Gastrocnemius medialis (tissue), 4 donors: ENCODE measurements at regions not wholly inside any gene's neighbourhood (a gene's known extent, or its start where the extent isn't known, plus 50 kb on each side); places are given as distances from the start of the nearest gene placed in this dataset.

Experiments used
- ATAC-seq, 2 donors: fragments of 150-250 bp; one replicate each; pipeline ENCODE4 v1.9.1; 2016
- DNase-seq, 2 donors: peaks; one replicate each; pipeline ENCODE4 v3.0.0-alpha.2; 2019
- H3K27ac ChIP-seq, 4 donors: fragments of 200-600 bp; sonication (generic); 1 replicate in 1 of 4; 2 replicates in 3 of 4; pipeline ENCODE4 v1.5.1; 2016 to 2018; ENCODE audit warnings: mild to moderate bottlenecking in 2 of 4, moderate library complexity in 1 of 4
- H3K27me3 ChIP-seq, 3 donors: fragments of 200-600 bp; sonication (generic) in 2 of 3; 1 replicate in 1 of 3; 2 replicates in 2 of 3; pipeline versions ENCODE4 v1.5.1 to v1.6.0; 2016 to 2019; ENCODE audit warnings: mild to moderate bottlenecking in 1 of 3, moderate library complexity in 1 of 3
- H3K36me3 ChIP-seq, 2 donors: fragments of 200-600 bp; sonication (generic) in 1 of 2; one replicate each; pipeline ENCODE4 v1.5.1; 2017 to 2018
- H3K4me1 ChIP-seq, 2 donors: fragments of 200-600 bp; sonication (generic) in 1 of 2; one replicate each; pipeline ENCODE4 v1.5.1; 2016 to 2017; ENCODE audit warnings: mild to moderate bottlenecking in 2 of 2
- H3K4me3 ChIP-seq, 4 donors: fragments of 200-600 bp; sonication (generic) in 3 of 4; 1 replicate in 1 of 4; 2 replicates in 3 of 4; pipeline ENCODE4 v1.5.1; 2016 to 2019; ENCODE audit warnings: mild to moderate bottlenecking in 2 of 4
- H3K9me3 ChIP-seq, 3 donors: fragments of 200-600 bp; sonication (generic) in 2 of 3; 1 replicate in 1 of 3; 2 replicates in 2 of 3; pipeline ENCODE4 v1.5.1; 2016 to 2019
- POLR2A ChIP-seq, 2 donors: fragments of 450-650 bp; IDR thresholded peaks; one replicate each; pipeline ENCODE4 v1.6.1; 2017; ENCODE audit warnings: antibody characterized with exemption in 2 of 2, mild to moderate bottlenecking in 2 of 2, moderate library complexity in 2 of 2
- in situ Hi-C, 4 donors: fragments of 200-750 bp; cut with MboI; loops; one replicate each; pipeline versions ENCODE4 v1.15.0 to v1.8.0; 2017; ENCODE audit warnings: low sequenced_read_pairs in 4 of 4
- intact Hi-C: fragments of 100-400 bp; cut with DNase I; formaldehyde crosslinking; loops from one replicate; pipeline ENCODE4 v1.15.1; 2023; ENCODE audit warnings: low total_unique reads
- TF ChIP-seq, protein P1 (sequence below), 5 experiments: fragments of 450-650 bp in 3 of 5; fragments of 200-600 bp in 2 of 5; sonication (generic) in 2 of 5; IDR thresholded peaks in 4 of 5; conservative IDR thresholded peaks in 1 of 5; 1 replicate in 4 of 5; 2 replicates in 1 of 5; pipeline ENCODE4 v1.5.1; 2016 to 2019; ENCODE audit warnings: antibody characterized with exemption in 5 of 5, mild to moderate bottlenecking in 3 of 5, moderate library complexity in 3 of 5

DNA sequence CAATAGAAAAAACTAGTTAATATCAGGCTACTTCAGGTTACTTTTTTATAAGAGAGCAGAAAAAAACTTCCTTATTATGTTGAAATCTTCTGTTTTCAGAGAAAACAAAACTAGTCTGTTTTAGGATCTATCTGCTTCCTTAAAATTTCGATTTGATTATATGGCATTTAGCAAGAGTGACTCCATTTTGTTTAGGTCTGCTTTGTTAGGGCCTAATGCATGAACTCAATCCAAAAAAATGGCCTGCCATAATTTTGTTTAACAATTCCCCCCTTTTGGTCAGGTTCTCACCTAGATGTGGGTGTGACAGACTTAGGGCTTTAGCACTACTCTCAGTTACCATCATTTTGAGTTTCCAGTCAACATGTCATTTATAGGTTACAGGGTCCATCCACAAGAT, 89.8 kb upstream of the GNG12 start:
- H3K4me1 ChIP-seq, result no peaks in the 10 kb centered on the region
- DNase-seq (no peak), ATAC-seq (no peak)
- in situ Hi-C loops, result loop anchor here in 1 of 4 donors (10.0 kb wide), 1 partner anchor 58 kb away; no protein-coding TSS in a partner anchor
- H3K27ac ChIP-seq, result no peak overlapping the region
- H3K9me3 ChIP-seq, result no peaks in the 10 kb centered on the region
- no peak overlapping the region for H3K4me3 ChIP-seq
- TF ChIP-seq POLR2A (IDR thresholded peaks at IDR 0.05), result no peak
- TF ChIP-seq, protein P1, sequence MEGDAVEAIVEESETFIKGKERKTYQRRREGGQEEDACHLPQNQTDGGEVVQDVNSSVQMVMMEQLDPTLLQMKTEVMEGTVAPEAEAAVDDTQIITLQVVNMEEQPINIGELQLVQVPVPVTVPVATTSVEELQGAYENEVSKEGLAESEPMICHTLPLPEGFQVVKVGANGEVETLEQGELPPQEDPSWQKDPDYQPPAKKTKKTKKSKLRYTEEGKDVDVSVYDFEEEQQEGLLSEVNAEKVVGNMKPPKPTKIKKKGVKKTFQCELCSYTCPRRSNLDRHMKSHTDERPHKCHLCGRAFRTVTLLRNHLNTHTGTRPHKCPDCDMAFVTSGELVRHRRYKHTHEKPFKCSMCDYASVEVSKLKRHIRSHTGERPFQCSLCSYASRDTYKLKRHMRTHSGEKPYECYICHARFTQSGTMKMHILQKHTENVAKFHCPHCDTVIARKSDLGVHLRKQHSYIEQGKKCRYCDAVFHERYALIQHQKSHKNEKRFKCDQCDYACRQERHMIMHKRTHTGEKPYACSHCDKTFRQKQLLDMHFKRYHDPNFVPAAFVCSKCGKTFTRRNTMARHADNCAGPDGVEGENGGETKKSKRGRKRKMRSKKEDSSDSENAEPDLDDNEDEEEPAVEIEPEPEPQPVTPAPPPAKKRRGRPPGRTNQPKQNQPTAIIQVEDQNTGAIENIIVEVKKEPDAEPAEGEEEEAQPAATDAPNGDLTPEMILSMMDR (IDR thresholded peaks at IDR 0.05 in 4 of 5, conservative IDR thresholded peaks at IDR 0.05 in 1 of 5), result no peak
- intact Hi-C loops, result no loop called here
- H3K27me3 ChIP-seq, result no peaks in the 10 kb centered on the region
- no peaks in the 10 kb centered on the region for H3K36me3 ChIP-seq

DNA sequence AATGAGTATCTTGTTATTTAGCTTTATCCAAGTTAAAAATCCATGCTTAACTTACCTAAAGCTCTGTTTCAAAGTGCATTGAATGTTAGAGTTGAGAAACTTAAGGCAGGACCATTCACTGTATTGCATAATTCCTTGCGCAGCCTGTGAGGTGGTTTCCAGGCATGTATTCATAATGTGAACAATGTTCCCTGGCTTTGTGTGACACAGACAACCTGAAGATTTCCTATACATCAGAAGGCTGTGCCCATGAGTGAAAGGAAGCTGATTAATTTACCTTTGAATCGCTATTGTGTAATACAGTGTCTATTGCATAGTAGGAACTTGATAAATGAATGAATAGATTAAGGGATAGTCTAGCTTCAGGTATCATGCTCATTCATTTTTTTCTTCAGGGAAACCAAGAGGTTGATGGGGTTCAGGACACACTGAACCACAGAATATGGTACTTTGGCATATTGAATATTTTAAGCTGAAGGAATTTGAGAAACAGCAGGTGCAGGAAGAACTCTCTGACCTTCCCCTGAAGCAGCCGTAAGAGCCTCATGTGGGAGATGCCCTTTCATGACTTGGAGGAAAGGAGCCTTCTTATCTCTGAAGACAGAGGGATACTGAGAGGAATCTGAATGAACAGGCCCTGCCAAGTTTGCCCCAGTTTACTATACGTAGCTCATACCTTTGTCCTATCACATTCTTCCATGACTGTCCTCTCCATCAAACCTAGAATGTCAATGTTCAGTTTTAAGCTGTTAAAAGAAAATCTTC, 88.6 kb upstream of the GNG12 start:
- Histone ChIP-seq H3K27ac (no peak overlapping the region), H3K4me1 (no peaks in the 10 kb centered on the region), H3K4me3 (no peak overlapping the region), H3K27me3 (no peaks in the 10 kb centered on the region), H3K36me3 (no peaks in the 10 kb centered on the region), H3K9me3 (no peaks in the 10 kb centered on the region)
- ATAC-seq, result no peak
- no peak for DNase-seq
- TF ChIP-seq, protein P1 (IDR thresholded peaks at IDR 0.05 in 4 of 5, conservative IDR thresholded peaks at IDR 0.05 in 1 of 5), result no peak
- no peak for TF ChIP-seq POLR2A (IDR thresholded peaks at IDR 0.05)
- in situ Hi-C loops, result loop anchor here in 1 of 4 donors (10.0 kb wide), 1 partner anchor 57 kb away; no protein-coding TSS in a partner anchor
- intact Hi-C loops, result no loop called here

DNA sequence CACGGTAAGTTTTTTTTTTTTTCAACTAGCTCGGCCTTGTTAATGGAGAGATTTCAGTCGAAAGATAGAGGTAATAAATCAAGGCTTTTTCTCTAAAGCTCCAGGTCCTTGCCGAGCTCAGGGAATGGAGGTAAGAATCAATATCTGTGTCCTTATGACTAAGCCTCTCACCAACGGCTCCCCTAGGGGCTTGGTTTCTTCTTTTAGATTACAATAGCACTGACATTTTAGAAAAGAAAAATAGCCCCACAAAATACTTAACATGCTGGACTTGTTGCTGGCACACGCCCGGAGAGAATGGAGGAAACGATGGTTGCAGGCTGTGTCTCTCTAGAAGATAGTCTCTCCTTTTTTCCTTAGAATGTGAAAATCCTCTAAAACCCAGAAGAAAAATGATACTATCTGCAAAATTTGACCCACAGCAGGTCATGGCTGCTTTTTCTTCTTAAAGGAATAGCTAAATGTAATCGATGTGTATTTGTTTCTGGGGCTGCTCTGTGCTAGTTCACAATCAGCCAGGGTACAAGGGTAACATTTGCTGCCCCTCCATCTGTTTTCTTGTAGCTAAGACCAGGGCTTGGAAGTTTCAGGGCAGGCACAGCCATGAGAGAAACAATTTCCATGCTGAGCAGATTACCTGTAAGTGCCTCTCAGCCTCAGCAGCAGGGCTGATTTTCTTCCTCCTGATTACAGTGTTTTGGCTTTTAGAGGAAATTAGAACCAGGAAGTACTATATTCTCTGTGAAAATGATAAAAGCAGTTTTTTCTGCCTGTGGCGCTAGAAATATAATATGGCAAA, 86.2 kb upstream of the GNG12 start:
- Histone ChIP-seq H3K27ac (no peak overlapping the region), H3K27me3 (no peaks in the 10 kb centered on the region), H3K4me3 (no peak overlapping the region), H3K4me1 (no peaks in the 10 kb centered on the region), H3K36me3 (no peaks in the 10 kb centered on the region), H3K9me3 (no peaks in the 10 kb centered on the region)
- intact Hi-C loops (no loop called here), in situ Hi-C loops (loop anchor here in 1 of 4 donors (10.0 kb wide), 1 partner anchor 55 kb away; no protein-coding TSS in a partner anchor)
- no peak for TF ChIP-seq POLR2A (IDR thresholded peaks at IDR 0.05)
- TF ChIP-seq, protein P1 (IDR thresholded peaks at IDR 0.05 in 4 of 5, conservative IDR thresholded peaks at IDR 0.05 in 1 of 5), result no peak
- DNase-seq (no peak), ATAC-seq (no peak)

DNA sequence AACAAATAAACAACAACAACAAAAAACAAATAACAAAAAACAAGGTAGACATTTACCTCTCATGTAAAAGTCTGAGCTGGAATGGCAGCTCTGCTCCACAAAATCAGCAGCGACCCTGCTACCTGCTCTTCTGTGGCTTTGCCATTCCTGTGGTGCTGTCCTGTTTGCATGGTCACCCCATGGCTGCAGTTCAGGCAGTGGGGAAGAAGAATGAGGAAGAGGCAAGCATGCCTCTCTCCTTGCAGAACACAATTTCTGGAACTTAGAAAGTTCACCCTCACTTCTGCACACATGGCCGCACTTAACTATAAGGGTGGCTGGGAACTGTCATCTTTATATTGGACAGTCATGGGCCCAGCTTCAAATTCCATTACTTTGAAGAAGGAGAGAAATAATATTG, 84.8 kb upstream of the GNG12 start:
- no peaks in the 10 kb centered on the region for H3K9me3 ChIP-seq
- intact Hi-C loops (no loop called here), in situ Hi-C loops (no loop called here)
- H3K36me3 ChIP-seq, result no peaks in the 10 kb centered on the region
- DNase-seq, result no peak
- H3K4me3 ChIP-seq, result no peak overlapping the region
- no peak overlapping the region for H3K27ac ChIP-seq
- no peaks in the 10 kb centered on the region for H3K4me1 ChIP-seq
- H3K27me3 ChIP-seq, result no peaks in the 10 kb centered on the region
- TF ChIP-seq, protein P1 (IDR thresholded peaks at IDR 0.05 in 4 of 5, conservative IDR thresholded peaks at IDR 0.05 in 1 of 5), result no peak
- TF ChIP-seq POLR2A (IDR thresholded peaks at IDR 0.05), result no peak
- no peak for ATAC-seq
